Neuronal stem cell (in vitro differentiated cells): ENCODE measurements at regions not wholly inside any gene's neighbourhood (a gene's known extent, or its start where the extent isn't known, plus 50 kb on each side); places are given as distances from the start of the nearest gene placed in this dataset.
A peak's percentile ranks its signal among the peaks of the same experiment; 100 is the strongest.

Experiments
- DNase-seq: peaks from one replicate; pipeline ENCODE4 v3.0.0-alpha.2; 2013; ENCODE audit warnings: low spot score
- H2AFZ ChIP-seq: one replicate; pipeline ENCODE4 v1.6.1; 2013; ENCODE audit warnings: mild to moderate bottlenecking, low read length, inconsistent platforms
- H2AK5ac ChIP-seq: 2 replicates; pipeline ENCODE4 v1.6.1; 2013; ENCODE audit warnings: low read depth, mild to moderate bottlenecking, inconsistent platforms, low read length, moderate library complexity, mixed read lengths
- H2BK120ac ChIP-seq: 2 replicates; pipeline ENCODE4 v1.6.1; 2013; ENCODE audit warnings: low read depth, mild to moderate bottlenecking, inconsistent platforms, low read length, moderate library complexity, mixed read lengths
- H2BK12ac ChIP-seq: one replicate; pipeline ENCODE4 v1.6.1; 2013; ENCODE audit warnings: low read length, inconsistent platforms
- H2BK15ac ChIP-seq: 2 replicates; pipeline ENCODE4 v1.6.1; 2013; ENCODE audit warnings: mild to moderate bottlenecking, low read length, inconsistent platforms, mixed read lengths
- H2BK5ac ChIP-seq: one replicate; pipeline ENCODE4 v1.6.1; 2013; ENCODE audit warnings: inconsistent platforms, mild to moderate bottlenecking, low read length, moderate library complexity
- H3K14ac ChIP-seq: one replicate; pipeline ENCODE4 v1.6.1; 2013; ENCODE audit warnings: low read length, inconsistent platforms
- H3K18ac ChIP-seq: 2 replicates; pipeline ENCODE4 v1.6.1; 2013; ENCODE audit warnings: low read length, inconsistent platforms
- H3K23ac ChIP-seq: 2 replicates; pipeline ENCODE4 v1.6.1; 2013; ENCODE audit warnings: low read depth, mild to moderate bottlenecking, mixed read lengths, low read length, inconsistent platforms; ENCODE audit not compliant: poor library complexity
- H3K27ac ChIP-seq: replicated peaks from 3 replicates; pipeline ENCODE4 v1.5.1; 2013; ENCODE audit warnings: low read length, inconsistent platforms
- H3K27me3 ChIP-seq, 3 experiments: 2 replicates each; pipeline ENCODE4 v1.6.1; 2013; ENCODE audit warnings: low read length in 3 of 3, mild to moderate bottlenecking in 2 of 3, inconsistent platforms in 1 of 3, low read depth in 1 of 3, mixed read lengths in 1 of 3, moderate library complexity in 1 of 3; ENCODE audit not compliant: control insufficient read depth in 3 of 3, insufficient read depth in 3 of 3
- H3K36me3 ChIP-seq, 2 donors: replicated peaks in 1 of 2; 2 replicates each; pipeline ENCODE4 v1.6.1; 2013; ENCODE audit warnings: low read length in 2 of 2; ENCODE audit not compliant: control insufficient read depth in 2 of 2, insufficient read depth in 2 of 2
- H3K4ac ChIP-seq: 2 replicates; pipeline ENCODE4 v1.6.1; 2013; ENCODE audit warnings: inconsistent platforms, mild to moderate bottlenecking, low read length, moderate library complexity
- H3K4me1 ChIP-seq, 2 donors: 1 replicate in 1 of 2; 2 replicates in 1 of 2; pipeline ENCODE4 v1.6.1; 2013; ENCODE audit warnings: low read length in 2 of 2, low read depth in 1 of 2; ENCODE audit not compliant: control insufficient read depth in 2 of 2, insufficient read depth in 1 of 2
- H3K4me2 ChIP-seq: one replicate; pipeline ENCODE4 v1.6.1; 2013; ENCODE audit warnings: mild to moderate bottlenecking, low read length, inconsistent platforms; ENCODE audit not compliant: insufficient read depth, poor library complexity, severe bottlenecking
- H3K4me3 ChIP-seq, 2 donors: 2 replicates each; pipeline ENCODE4 v1.5.1; 2013; ENCODE audit warnings: low read length in 2 of 2, mild to moderate bottlenecking in 2 of 2, inconsistent platforms in 1 of 2, moderate library complexity in 1 of 2
- H3K79me1 ChIP-seq: one replicate; pipeline ENCODE4 v1.6.1; 2013; ENCODE audit warnings: low read depth, mild to moderate bottlenecking, inconsistent platforms, low read length, moderate library complexity
- H3K9ac ChIP-seq: one replicate; pipeline ENCODE4 v1.6.1; 2013; ENCODE audit warnings: mild to moderate bottlenecking, low read depth, low read length, inconsistent platforms; ENCODE audit not compliant: poor library complexity
- H3K9me3 ChIP-seq, 2 donors: replicated peaks in 1 of 2; 2 replicates each; pipeline versions ENCODE3 to v1.6.1; 2013; ENCODE audit warnings: low read length in 2 of 2, mild to moderate bottlenecking in 2 of 2, inconsistent platforms in 1 of 2, low read depth in 1 of 2, mixed read lengths in 1 of 2, moderate library complexity in 1 of 2; ENCODE audit not compliant: control insufficient read depth in 2 of 2, insufficient read depth in 1 of 2
- H4K8ac ChIP-seq: one replicate; pipeline ENCODE4 v1.6.1; 2013; ENCODE audit warnings: low read depth, mild to moderate bottlenecking, inconsistent platforms, low read length, moderate library complexity
- H4K91ac ChIP-seq: one replicate; pipeline ENCODE4 v1.6.1; 2013; ENCODE audit warnings: low read length, low read depth, mild to moderate bottlenecking, inconsistent platforms; ENCODE audit not compliant: poor library complexity
- WGBS, 2 donors: extraction: QIAGEN DNeasy Blood & Tissue Kit; methylation state at CpG; one replicate each; pipeline ENCODE4 v1.1.7; 2013; ENCODE audit warnings: missing lambda C conversion rate in 2 of 2, mixed read lengths in 1 of 2; ENCODE audit not compliant: insufficient read length in 2 of 2, insufficient replicate concordance in 1 of 2; ENCODE audit errors: extremely low coverage in 2 of 2; 5-methylcytosine and 5-hydroxymethylcytosine counted together

DNA sequence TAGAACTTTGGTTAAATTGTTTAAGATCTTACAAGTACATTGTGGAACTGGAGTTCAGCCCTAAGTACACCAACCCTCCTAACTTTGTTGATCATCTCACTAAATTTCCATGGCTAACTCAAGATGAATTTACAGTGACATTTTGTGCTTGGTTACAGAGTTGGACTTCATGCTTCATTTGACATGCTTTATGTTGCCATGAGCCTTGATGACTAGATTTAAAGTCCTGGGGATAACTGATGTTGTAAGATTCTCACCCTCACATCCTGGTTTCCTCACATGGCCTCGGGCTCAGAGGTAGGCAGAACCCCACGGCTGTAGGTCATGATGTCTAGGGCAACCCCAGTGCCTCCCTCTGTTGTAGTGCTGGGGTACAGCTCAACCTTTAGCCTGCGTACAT lies 397.2 kb upstream of the IGFBP3 start:
- H4K8ac ChIP-seq, result no peak overlapping the region
- no CpG with 5 or more reads among the region's 3 CpGs for WGBS, 2 donors
- H3K23ac ChIP-seq, result no peak overlapping the region
- no peak overlapping the region for H4K91ac ChIP-seq
- no peak overlapping the region for H2AK5ac ChIP-seq
- H3K9me3 ChIP-seq, result peaks cover 0 to 2% of the 10 kb centered on the region in 2 donors
- H3K9ac ChIP-seq, result no peak overlapping the region
- H3K4ac ChIP-seq, result no peak overlapping the region
- H3K27me3 ChIP-seq, result no peaks in the 10 kb centered on the region
- H2BK120ac ChIP-seq, result no peak overlapping the region
- H2BK15ac ChIP-seq, result no peak overlapping the region
- H3K4me3 ChIP-seq, result peak overlapping the region in 1 of 2 donors; percentile 50
- H3K14ac ChIP-seq, result no peak overlapping the region
- no peaks in the 10 kb centered on the region for H3K79me1 ChIP-seq
- H2BK5ac ChIP-seq, result no peak overlapping the region
- H3K36me3 ChIP-seq, result no peaks in the 10 kb centered on the region
- H2BK12ac ChIP-seq, result no peak overlapping the region
- no peak for DNase-seq
- H3K18ac ChIP-seq, result no peak overlapping the region
- no peak overlapping the region for H2AFZ ChIP-seq
- H3K4me1 ChIP-seq, result no peaks in the 10 kb centered on the region
- H3K4me2 ChIP-seq, result no peak overlapping the region
- no peak overlapping the region for H3K27ac ChIP-seq

DNA sequence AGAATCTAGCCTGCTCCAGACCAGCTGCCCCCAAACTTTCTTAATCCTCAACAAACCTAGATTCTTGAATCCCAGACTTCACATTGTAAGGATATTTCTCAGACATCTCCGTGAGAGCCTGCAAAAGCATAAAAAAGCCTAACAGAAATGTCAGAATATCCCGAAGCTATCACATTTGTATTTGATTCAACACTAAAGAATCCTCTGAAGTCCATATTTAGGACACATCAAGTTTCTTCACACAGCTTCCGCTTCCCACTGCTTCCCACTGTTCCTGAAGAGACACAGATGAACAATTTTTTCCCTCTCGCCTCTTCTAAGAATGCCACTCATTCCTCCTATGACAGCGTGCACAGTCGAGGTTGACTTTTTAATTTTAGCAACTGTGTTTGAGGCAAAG lies 396.2 kb upstream of the IGFBP3 start:
- H2BK15ac ChIP-seq, result no peak overlapping the region
- H3K4me3 ChIP-seq, result no peak overlapping the region
- no peak overlapping the region for H4K8ac ChIP-seq
- no peaks in the 10 kb centered on the region for H3K27me3 ChIP-seq
- no peak overlapping the region for H3K14ac ChIP-seq
- H3K23ac ChIP-seq, result no peak overlapping the region
- no peak overlapping the region for H2AFZ ChIP-seq
- H3K18ac ChIP-seq, result no peak overlapping the region
- peaks cover 0 to 2% of the 10 kb centered on the region in 2 donors for H3K9me3 ChIP-seq
- H3K4ac ChIP-seq, result no peak overlapping the region
- H2BK120ac ChIP-seq, result no peak overlapping the region
- no peaks in the 10 kb centered on the region for H3K79me1 ChIP-seq
- no peak overlapping the region for H3K27ac ChIP-seq
- WGBS, 2 donors, result no CpG with 5 or more reads among the region's 6 CpGs
- no peak overlapping the region for H4K91ac ChIP-seq
- H3K4me2 ChIP-seq, result no peak overlapping the region
- H3K9ac ChIP-seq, result no peak overlapping the region
- no peak for DNase-seq
- no peak overlapping the region for H2BK12ac ChIP-seq
- H2BK5ac ChIP-seq, result no peak overlapping the region
- no peak overlapping the region for H2AK5ac ChIP-seq
- H3K4me1 ChIP-seq, result no peaks in the 10 kb centered on the region
- H3K36me3 ChIP-seq, result no peaks in the 10 kb centered on the region

DNA sequence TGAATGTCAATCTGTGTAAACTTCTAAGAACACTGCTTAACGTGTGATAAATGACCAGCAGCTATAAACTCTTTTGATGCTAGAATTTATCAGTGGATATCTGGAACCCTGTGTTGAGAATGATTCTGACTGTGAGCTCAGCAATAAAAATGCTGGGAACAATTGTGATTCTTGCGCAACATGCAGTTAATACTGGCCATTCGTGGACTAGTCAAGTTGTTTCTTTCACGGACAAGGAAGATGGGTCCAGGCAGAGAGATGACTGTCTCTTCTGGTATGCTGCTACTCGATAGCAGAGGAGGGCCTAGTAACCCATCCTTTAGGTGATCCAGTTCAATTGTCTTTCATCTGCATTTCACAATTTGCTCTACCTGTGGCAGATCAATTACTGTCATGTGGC lies 394.8 kb upstream of the IGFBP3 start:
- no peaks in the 10 kb centered on the region for H3K36me3 ChIP-seq
- H3K27me3 ChIP-seq, result no peaks in the 10 kb centered on the region
- H3K79me1 ChIP-seq, result no peaks in the 10 kb centered on the region
- H3K14ac ChIP-seq, result no peak overlapping the region
- no peak overlapping the region for H2BK5ac ChIP-seq
- H3K9me3 ChIP-seq, result peaks cover 0 to 2% of the 10 kb centered on the region in 2 donors
- no peak for DNase-seq
- H3K4me3 ChIP-seq, result no peak overlapping the region
- no peak overlapping the region for H3K4me2 ChIP-seq
- no peak overlapping the region for H2BK120ac ChIP-seq
- no peak overlapping the region for H3K27ac ChIP-seq
- no peak overlapping the region for H2BK12ac ChIP-seq
- no CpG with 5 or more reads among the region's 5 CpGs for WGBS, 2 donors
- H4K91ac ChIP-seq, result no peak overlapping the region
- H2AFZ ChIP-seq, result no peak overlapping the region
- no peak overlapping the region for H2BK15ac ChIP-seq
- no peak overlapping the region for H3K18ac ChIP-seq
- no peak overlapping the region for H3K23ac ChIP-seq
- no peaks in the 10 kb centered on the region for H3K4me1 ChIP-seq
- H4K8ac ChIP-seq, result no peak overlapping the region
- H3K4ac ChIP-seq, result no peak overlapping the region
- no peak overlapping the region for H3K9ac ChIP-seq
- H2AK5ac ChIP-seq, result no peak overlapping the region

DNA sequence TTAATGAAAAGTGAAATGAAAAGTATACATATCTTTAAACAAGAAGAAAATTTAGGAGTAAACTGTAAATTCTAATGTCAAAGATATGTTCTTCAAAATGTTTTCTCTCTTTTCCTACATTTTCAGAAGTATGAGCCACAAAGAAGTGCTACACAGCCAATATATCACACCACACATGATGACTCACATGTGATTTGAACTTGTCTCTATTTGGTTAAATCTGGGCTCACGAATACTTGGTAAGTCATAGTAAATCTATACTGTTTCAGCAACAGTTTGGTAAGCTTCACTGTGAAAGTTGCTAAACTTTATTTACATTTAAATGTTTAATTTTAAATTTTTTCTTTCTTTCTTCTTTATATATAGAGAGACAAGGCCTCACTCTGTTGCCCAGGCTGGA lies 380.6 kb upstream of the IGFBP3 start:
- Histone ChIP-seq H2AFZ (no peak overlapping the region), H3K36me3 (no peaks in the 10 kb centered on the region), H3K27ac (no peak overlapping the region), H3K4ac (no peak overlapping the region), H2BK12ac (no peak overlapping the region), H3K18ac (no peak overlapping the region), H2BK15ac (no peak overlapping the region), H2AK5ac (no peak overlapping the region), H3K14ac (no peak overlapping the region), H3K27me3 (no peaks in the 10 kb centered on the region), H3K23ac (no peak overlapping the region), H3K4me3 (no peak overlapping the region), H2BK120ac (no peak overlapping the region), H3K79me1 (no peaks in the 10 kb centered on the region), H3K9me3 (peaks cover 3 to 13% of the 10 kb centered on the region in 2 donors), H4K8ac (no peak overlapping the region), H3K4me1 (no peaks in the 10 kb centered on the region), H3K4me2 (no peak overlapping the region), H4K91ac (no peak overlapping the region), H2BK5ac (no peak overlapping the region), H3K9ac (no peak overlapping the region)
- no CpG with 5 or more reads among the region's 1 CpG for WGBS, 2 donors
- DNase-seq, result no peak
